ENCODE measurements at regions not wholly inside any gene's neighbourhood (a gene's known extent, or its start where the extent isn't known, plus 50 kb on each side); places are given as distances from the start of the nearest gene placed in this dataset.
"Not testable (repeated sequence)": the region's sequence is repeated elsewhere in the genome, so short reads cannot be mapped to it uniquely, and the experiment has no call there.

- not testable (repeated sequence) for TF ChIP-seq POLR2AphosphoS5 (IDR thresholded peaks at IDR 0.05); CTCF (IDR thresholded peaks at IDR 0.05); EP300 (IDR thresholded peaks at IDR 0.05); POLR2A (IDR thresholded peaks at IDR 0.05; ENCODE audit: low read depth)
Observed at GRCh38 chr1:96469726-96470125, 251.9 kb upstream of the PTBP2 start.
